Ishikawa (cell line): ENCODE measurements at regions not wholly inside any gene's neighbourhood (a gene's known extent, or its start where the extent isn't known, plus 50 kb on each side); places are given as distances from the start of the nearest gene placed in this dataset.

Experiments
- CEBPB ChIP-seq: IDR thresholded peaks from 2 replicates; pipeline ENCODE4 v1.6.1; 2012
- CREB1 ChIP-seq: IDR thresholded peaks from 2 replicates; pipeline ENCODE4 v1.6.1; 2012; ENCODE audit warnings: low read depth
- EGR1 ChIP-seq: IDR thresholded peaks from 2 replicates; pipeline ENCODE4 v1.6.1; 2012
- EP300 ChIP-seq: IDR thresholded peaks from 2 replicates; pipeline ENCODE4 v1.6.1; 2012; ENCODE audit warnings: borderline replicate concordance
- FOXM1 ChIP-seq: IDR thresholded peaks from 2 replicates; pipeline ENCODE4 v1.6.1; 2012; ENCODE audit warnings: low read depth, borderline replicate concordance
- NFIC ChIP-seq: IDR thresholded peaks from 2 replicates; pipeline ENCODE4 v1.6.1; 2012
- RAD21 ChIP-seq: IDR thresholded peaks from 2 replicates; pipeline ENCODE4 v1.6.1; 2012; ENCODE audit warnings: low read depth
- REST ChIP-seq: IDR thresholded peaks from 2 replicates; pipeline ENCODE4 v1.6.1; 2012; ENCODE audit warnings: low read depth, mild to moderate bottlenecking
- TAF1 ChIP-seq: IDR thresholded peaks from 2 replicates; pipeline ENCODE4 v1.6.1; 2012; ENCODE audit warnings: low read depth, mild to moderate bottlenecking
- TCF12 ChIP-seq: IDR thresholded peaks from 2 replicates; pipeline ENCODE4 v1.6.1; 2012; ENCODE audit warnings: low read depth
- TEAD4 ChIP-seq: IDR thresholded peaks from 2 replicates; pipeline ENCODE4 v1.6.1; 2012
- USF1 ChIP-seq: IDR thresholded peaks from 2 replicates; pipeline ENCODE4 v1.6.1; 2012
- YY1 ChIP-seq: IDR thresholded peaks from 2 replicates; pipeline ENCODE4 v1.6.1; 2012; ENCODE audit warnings: low read depth
- ZBTB7A ChIP-seq: IDR thresholded peaks from 2 replicates; pipeline ENCODE4 v1.6.1; 2012; ENCODE audit warnings: low read depth
- TF ChIP-seq, protein P1 (sequence below): IDR thresholded peaks from 2 replicates; pipeline ENCODE4 v1.6.1; 2012

DNA sequence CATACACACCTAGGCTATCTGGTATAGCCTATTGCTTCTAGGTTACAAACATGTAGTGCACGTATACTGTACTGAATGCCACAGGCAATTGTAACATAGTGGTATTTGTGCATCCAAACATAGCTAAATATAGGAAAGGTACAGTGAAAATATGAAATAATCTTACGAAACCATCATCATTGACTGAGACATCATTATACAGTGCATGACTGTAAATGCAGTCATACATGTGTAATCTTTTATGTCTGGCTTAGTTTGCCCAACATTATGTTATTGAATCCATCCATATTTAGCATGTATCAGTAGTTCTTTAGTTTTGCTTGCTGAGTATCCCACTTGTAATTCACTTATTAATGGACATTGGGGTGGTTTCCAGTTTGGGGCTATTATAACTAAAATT is 124.9 kb downstream of the CYLD start:
- TF ChIP-seq NFIC (no peak), TAF1 (no peak), TEAD4 (no peak), CREB1 (no peak), TCF12 (no peak), EP300 (no peak)
- TF ChIP-seq, protein P1, sequence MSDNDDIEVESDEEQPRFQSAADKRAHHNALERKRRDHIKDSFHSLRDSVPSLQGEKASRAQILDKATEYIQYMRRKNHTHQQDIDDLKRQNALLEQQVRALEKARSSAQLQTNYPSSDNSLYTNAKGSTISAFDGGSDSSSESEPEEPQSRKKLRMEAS: no peak

DNA sequence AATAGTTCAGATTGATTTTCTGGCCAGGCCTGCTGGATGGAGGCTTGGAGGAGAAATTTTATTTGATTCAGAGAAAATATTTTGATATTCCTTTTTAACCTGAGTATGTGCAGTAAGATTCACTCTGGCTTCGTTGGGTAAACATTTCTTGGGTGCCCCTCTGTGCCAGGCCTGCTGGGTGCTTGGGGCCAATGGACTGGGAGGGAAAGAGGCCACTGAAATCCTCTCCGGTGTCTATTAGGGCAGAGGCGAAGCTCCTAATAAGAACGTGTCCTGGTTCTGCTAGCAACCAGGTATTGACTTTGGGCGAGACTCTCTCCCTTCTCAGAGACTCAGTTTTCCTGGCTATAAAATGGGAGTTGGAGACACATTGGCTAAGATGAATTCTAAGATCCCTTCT is 122.5 kb downstream of the CYLD start:
- TF ChIP-seq CREB1 (no peak), YY1 (no peak)

DNA sequence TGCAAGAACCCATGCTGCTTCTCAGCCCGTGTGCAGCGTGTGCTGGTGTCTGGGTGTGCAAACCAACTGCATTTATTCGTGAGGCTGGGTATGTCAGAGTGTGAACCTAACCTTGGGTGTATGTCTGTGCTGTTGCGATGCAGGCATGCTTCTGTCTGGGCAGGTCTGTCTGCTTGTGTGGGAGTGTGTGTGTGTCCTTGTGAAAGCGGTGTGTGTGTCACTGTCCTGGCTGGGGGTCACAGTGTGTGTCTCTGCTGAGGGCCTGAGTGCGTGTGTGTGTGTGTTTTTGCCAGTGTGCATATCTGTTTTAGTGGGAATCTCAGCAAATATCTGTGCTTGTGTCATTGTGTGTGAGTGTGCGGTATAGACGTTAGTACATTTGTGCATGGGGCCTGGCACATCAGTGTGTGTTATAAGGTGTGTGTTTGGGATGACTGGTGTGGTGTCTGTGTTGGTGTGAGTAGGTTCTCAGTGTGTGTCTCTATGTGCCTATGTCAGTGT is 121.8 kb downstream of the CYLD start:
- TF ChIP-seq, protein P1: no peak
- TF ChIP-seq RAD21: no peak
- TF ChIP-seq EGR1: no peak
- TF ChIP-seq YY1: no peak
- no peak for TF ChIP-seq TCF12
- no peak for TF ChIP-seq NFIC
- no peak for TF ChIP-seq TEAD4
- TF ChIP-seq ZBTB7A: no peak
- TF ChIP-seq CEBPB: no peak
- TF ChIP-seq REST: no peak
- TF ChIP-seq FOXM1: no peak
- TF ChIP-seq EP300: no peak
- TF ChIP-seq CREB1: no peak
- TF ChIP-seq USF1: no peak
- no peak for TF ChIP-seq TAF1

DNA sequence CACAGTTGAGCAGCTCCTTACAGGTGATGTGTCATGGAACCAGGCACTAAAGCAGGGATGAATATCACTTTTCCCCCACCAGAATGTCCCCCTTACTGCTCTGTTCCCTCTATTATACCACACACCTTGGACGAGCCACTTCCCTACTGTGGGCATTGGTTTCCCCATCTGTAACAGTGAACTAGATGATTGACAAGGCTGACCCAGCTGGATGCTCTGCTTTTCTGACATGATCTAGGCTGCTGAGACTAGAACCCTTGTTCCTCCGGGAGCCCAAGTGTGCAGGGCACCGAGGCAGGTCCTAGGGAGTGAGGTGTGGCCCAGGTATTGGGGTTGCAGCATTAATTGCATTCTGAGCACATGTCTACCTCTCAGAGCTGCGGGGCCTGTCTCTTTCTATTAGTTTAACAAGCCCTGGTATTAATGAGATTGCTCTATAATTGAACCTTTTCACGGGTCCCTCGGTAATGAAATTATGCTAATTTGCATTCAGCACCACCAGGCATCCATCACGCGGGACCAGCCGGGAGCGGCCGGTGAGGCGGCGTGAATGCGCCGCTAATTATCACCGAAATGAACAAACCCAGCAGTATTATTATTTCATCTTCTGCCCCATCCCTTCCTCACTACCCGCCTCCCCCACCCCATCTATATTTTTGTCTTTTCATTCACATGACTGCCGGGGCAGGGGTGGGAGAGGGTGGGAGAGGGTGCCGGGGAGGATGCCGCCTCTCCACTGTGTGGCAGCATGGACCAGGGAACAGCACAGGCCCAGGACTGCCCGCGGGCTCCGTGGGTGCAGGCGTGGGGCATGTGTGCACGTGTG is 121.1 kb downstream of the CYLD start:
- no peak for TF ChIP-seq TEAD4
- TF ChIP-seq ZBTB7A: no peak
- TF ChIP-seq, protein P1: no peak
- TF ChIP-seq TAF1: no peak
- no peak for TF ChIP-seq REST
- no peak for TF ChIP-seq CEBPB
- no peak for TF ChIP-seq TCF12
- no peak for TF ChIP-seq CREB1
- no peak for TF ChIP-seq EGR1
- TF ChIP-seq YY1: no peak
- no peak for TF ChIP-seq NFIC
- TF ChIP-seq USF1: no peak
- TF ChIP-seq EP300: no peak

GRCh38 chr16:50861970-50862411 is 120.1 kb downstream of the CYLD start:
- TF ChIP-seq USF1 (no peak), EP300 (peak; percentile 20; the same call in 1 of the 2 replicates), TCF12 (no peak), REST (no peak), FOXM1 (no peak), TEAD4 (0 out of 2 replicates have a peak, but pooled peaks have one; percentile 2)
